ENCODE measurements at regions not wholly inside any gene's neighbourhood (a gene's known extent, or its start where the extent isn't known, plus 50 kb on each side); places are given as distances from the start of the nearest gene placed in this dataset.

GRCh38 chr4:26181616-26182015 is 139.2 kb upstream of the RBPJ start:
- WGBS: 91% methylated on average over 1 of the region's 1 CpG
- H3K27ac ChIP-seq (replicated peaks in 1 of 4): no peak overlapping the region
- TF ChIP-seq POLR2AphosphoS5 (IDR thresholded peaks at IDR 0.05): no peak
- no peak for TF ChIP-seq EP300 (IDR thresholded peaks at IDR 0.05)
- no peak for TF ChIP-seq POLR2A (IDR thresholded peaks at IDR 0.05; ENCODE audit: low read depth)
- TF ChIP-seq CTCF (IDR thresholded peaks at IDR 0.05): no peak
- intact Hi-C loops (cut with DNase I): no loop called here
- H3K4me1 ChIP-seq: no peaks in the 10 kb centered on the region
- no peak for DNase-seq (ENCODE audit: extremely low spot score)
- no peaks in the 10 kb centered on the region for H3K36me3 ChIP-seq
- H3K27me3 ChIP-seq: no peaks in the 10 kb centered on the region
- H3K9me3 ChIP-seq: no peaks in the 10 kb centered on the region
- no peak overlapping the region for H3K4me3 ChIP-seq

GRCh38 chr4:26183017-26183416 is 137.8 kb upstream of the RBPJ start:
- Histone ChIP-seq H3K27ac (replicated peaks in 1 of 4) (no peak overlapping the region), H3K4me1 (no peaks in the 10 kb centered on the region), H3K36me3 (no peaks in the 10 kb centered on the region), H3K9me3 (no peaks in the 10 kb centered on the region), H3K4me3 (no peak overlapping the region), H3K27me3 (no peaks in the 10 kb centered on the region)
- no peak for TF ChIP-seq POLR2A (IDR thresholded peaks at IDR 0.05; ENCODE audit: low read depth)
- no peak for TF ChIP-seq CTCF (IDR thresholded peaks at IDR 0.05)
- TF ChIP-seq EP300 (IDR thresholded peaks at IDR 0.05): no peak
- no peak for TF ChIP-seq POLR2AphosphoS5 (IDR thresholded peaks at IDR 0.05)
- intact Hi-C loops (cut with DNase I): no loop called here
- WGBS: 89% methylated on average over 5 of the region's 5 CpGs
- no peak for DNase-seq (ENCODE audit: extremely low spot score)

GRCh38 chr4:26185436-26185835 is 135.4 kb upstream of the RBPJ start:
- no peak overlapping the region for H3K4me3 ChIP-seq
- no peaks in the 10 kb centered on the region for H3K36me3 ChIP-seq
- no peak for TF ChIP-seq POLR2AphosphoS5 (IDR thresholded peaks at IDR 0.05)
- no peak for TF ChIP-seq POLR2A (IDR thresholded peaks at IDR 0.05; ENCODE audit: low read depth)
- no peak for TF ChIP-seq EP300 (IDR thresholded peaks at IDR 0.05)
- TF ChIP-seq CTCF (IDR thresholded peaks at IDR 0.05): no peak
- no peak for DNase-seq (ENCODE audit: extremely low spot score)
- intact Hi-C loops (cut with DNase I): no loop called here
- H3K4me1 ChIP-seq: no peaks in the 10 kb centered on the region
- no peaks in the 10 kb centered on the region for H3K9me3 ChIP-seq
- WGBS: 97% methylated on average over 7 of the region's 7 CpGs
- no peaks in the 10 kb centered on the region for H3K27me3 ChIP-seq
- H3K27ac ChIP-seq (replicated peaks in 1 of 4): no peak overlapping the region

GRCh38 chr4:26191353-26191752 is 129.5 kb upstream of the RBPJ start:
- Histone ChIP-seq H3K4me3 (no peak overlapping the region), H3K9me3 (no peaks in the 10 kb centered on the region), H3K27ac (replicated peaks in 1 of 4) (no peak overlapping the region), H3K4me1 (peaks cover 0 to 10% (median 2%) of the 10 kb centered on the region in 4 donors), H3K36me3 (no peaks in the 10 kb centered on the region), H3K27me3 (no peaks in the 10 kb centered on the region)
- WGBS: 88% methylated on average over 2 of the region's 2 CpGs
- intact Hi-C loops (cut with DNase I): no loop called here
- DNase-seq (ENCODE audit: extremely low spot score): no peak
- no peak for TF ChIP-seq CTCF (IDR thresholded peaks at IDR 0.05)
- TF ChIP-seq POLR2A (IDR thresholded peaks at IDR 0.05; ENCODE audit: low read depth): no peak
- TF ChIP-seq EP300 (IDR thresholded peaks at IDR 0.05): no peak
- TF ChIP-seq POLR2AphosphoS5 (IDR thresholded peaks at IDR 0.05): no peak

Data from esophagus muscularis mucosa (tissue), 4 donors.